ENCODE measurements at regions not wholly inside any gene's neighbourhood (a gene's known extent, or its start where the extent isn't known, plus 50 kb on each side); places are given as distances from the start of the nearest gene placed in this dataset.

DNA sequence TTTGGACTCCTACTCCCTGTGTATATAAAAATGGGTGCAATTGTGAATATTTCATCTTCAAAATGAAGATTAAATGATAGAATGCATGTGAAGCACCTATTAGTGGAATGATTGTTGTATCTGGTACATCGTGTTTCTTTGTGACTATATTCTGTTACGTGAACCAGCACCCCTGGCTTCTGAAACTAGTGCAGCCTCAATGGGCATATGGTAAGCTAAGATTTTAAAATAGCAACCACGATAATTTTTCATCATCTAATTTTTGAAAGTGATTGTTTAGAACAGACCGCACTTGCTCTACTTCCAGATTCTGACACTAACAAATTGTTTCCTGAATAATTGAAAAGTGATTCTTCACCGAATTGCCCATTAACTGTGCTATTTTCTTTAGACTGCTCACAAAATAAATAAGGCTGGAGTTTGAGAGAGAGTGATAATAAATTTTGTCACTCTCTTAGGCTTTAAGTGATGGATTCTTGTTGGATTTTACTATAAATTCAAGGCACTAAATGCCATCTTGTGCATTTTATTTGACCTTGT, 806.1 kb upstream of the LRATD1 start:
- TF ChIP-seq, protein P1, sequence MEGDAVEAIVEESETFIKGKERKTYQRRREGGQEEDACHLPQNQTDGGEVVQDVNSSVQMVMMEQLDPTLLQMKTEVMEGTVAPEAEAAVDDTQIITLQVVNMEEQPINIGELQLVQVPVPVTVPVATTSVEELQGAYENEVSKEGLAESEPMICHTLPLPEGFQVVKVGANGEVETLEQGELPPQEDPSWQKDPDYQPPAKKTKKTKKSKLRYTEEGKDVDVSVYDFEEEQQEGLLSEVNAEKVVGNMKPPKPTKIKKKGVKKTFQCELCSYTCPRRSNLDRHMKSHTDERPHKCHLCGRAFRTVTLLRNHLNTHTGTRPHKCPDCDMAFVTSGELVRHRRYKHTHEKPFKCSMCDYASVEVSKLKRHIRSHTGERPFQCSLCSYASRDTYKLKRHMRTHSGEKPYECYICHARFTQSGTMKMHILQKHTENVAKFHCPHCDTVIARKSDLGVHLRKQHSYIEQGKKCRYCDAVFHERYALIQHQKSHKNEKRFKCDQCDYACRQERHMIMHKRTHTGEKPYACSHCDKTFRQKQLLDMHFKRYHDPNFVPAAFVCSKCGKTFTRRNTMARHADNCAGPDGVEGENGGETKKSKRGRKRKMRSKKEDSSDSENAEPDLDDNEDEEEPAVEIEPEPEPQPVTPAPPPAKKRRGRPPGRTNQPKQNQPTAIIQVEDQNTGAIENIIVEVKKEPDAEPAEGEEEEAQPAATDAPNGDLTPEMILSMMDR (optimal IDR thresholded peaks at IDR 0.05 in 1 of 3, IDR thresholded peaks at IDR 0.05 in 1 of 3, conservative IDR thresholded peaks at IDR 0.05 in 1 of 3; ENCODE audit: extremely low read depth in 1 of 3, insufficient read depth in 2 of 3, low read length in 3 of 3): no peak
- TF ChIP-seq EZH2 (IDR thresholded peaks at IDR 0.05; ENCODE audit: low read length): no peak
